GM18508 (cell line): ENCODE measurements at regions not wholly inside any gene's neighbourhood (a gene's known extent, or its start where the extent isn't known, plus 50 kb on each side); places are given as distances from the start of the nearest gene placed in this dataset.

Experiments used
- ATAC-seq: cut with Tn5 transposase; IDR thresholded peaks from one replicate; pipeline ENCODE4 v1.9.1; 2021; ENCODE audit warnings: moderate number of reproducible peaks; ENCODE audit not compliant: insufficient read depth, unreplicated experiment

DNA sequence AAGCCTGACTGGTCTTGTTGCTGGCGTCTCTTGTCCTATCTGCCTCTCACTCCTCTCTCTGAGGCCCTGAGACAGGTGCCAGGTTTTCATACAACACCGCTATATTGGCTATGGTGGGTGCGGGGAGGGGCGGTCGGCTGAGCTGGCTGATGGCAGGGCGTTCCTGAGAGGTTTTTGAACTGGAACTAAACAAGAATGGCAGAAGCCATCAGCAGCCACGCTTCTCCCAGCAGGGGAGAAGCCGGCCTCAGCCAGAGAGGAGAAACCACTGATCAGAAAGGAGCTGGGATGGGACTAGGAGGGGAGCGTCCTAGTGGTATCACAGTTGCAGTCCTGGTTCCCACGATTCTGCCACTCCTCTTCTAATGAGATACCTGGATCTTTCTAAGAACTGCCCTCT, 89.9 kb upstream of the PRR23E start:
- ATAC-seq, result no peak

DNA sequence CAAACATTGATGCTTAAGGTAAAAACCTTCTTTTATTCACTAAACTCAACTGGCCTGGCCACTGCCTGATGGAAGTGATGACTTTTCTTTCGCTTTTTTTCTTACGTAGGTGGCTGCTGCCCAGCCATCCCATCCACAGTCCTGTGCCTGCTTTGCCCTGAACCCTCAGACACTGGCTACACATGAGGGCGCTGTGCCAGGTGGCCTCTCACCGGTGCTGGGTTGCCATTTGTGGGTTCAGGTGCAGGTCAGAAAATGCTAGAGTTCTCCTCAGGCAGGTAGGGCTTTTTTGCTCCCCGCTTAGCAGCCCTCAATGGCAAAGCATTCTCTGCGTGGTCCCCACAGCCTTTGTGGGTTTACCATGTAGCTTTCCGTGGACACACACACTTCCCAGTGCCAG, 88.3 kb upstream of the PRR23E start:
- no peak for ATAC-seq

DNA sequence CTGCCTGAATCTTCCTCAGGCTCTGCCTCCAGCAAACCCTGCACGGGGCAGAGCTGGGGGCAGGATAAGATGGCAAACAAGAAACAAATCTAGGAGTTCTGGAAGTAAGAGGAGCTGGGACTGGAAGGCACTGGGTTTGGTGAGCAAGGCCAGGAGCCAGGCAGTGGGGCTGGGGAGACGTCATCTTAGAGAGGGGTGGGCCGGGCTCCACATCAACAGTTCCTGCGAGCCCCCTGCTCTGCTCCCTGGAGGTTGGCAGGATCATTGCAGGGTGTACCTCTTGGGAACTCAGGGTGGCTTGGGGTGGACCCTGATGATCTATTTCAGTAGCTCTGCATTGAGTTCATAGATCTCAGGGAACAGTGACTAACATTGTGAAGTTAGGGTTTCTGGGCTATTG, 87.3 kb upstream of the PRR23E start:
- no peak for ATAC-seq

DNA sequence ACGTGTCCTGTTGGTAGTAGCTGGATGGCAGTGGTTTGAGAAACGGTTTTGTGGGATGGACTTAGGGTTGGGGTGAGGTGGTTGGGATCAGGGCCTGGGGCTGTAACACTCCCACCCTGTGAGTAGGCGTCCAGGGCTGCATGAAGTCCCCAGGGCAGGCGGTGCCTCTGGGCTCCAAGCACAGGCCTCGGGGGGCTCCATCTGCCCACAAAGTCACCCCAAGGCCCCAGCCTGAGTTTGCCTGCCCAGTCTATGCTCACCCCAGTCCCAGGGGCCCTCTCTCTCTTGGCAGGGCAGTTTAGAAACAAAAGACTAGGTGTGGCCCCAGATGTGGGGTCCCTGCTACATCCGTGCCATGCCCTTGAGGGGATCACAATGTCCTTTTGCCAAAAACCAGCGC, 86.9 kb upstream of the PRR23E start:
- ATAC-seq, result no peak

DNA sequence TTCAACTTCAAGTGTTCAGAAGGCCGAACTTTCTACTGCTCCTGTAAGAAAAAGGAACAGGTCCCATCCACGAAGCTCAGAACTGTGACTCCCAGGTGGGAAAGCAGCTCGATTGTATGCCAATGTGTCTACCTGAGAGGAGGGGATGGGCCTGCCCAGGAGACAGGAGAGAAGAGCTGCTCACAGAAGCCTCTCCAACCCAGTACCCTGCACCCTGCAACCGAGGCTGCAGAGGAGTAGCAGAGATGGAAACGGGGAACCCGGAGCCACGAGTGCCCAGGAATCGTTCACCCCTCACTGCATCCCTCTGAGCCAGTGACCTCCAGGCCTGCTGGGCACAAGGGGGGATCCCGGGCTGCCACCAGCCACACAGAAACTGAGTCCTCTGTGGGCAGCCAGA, 86.5 kb upstream of the PRR23E start:
- ATAC-seq, result no peak

DNA sequence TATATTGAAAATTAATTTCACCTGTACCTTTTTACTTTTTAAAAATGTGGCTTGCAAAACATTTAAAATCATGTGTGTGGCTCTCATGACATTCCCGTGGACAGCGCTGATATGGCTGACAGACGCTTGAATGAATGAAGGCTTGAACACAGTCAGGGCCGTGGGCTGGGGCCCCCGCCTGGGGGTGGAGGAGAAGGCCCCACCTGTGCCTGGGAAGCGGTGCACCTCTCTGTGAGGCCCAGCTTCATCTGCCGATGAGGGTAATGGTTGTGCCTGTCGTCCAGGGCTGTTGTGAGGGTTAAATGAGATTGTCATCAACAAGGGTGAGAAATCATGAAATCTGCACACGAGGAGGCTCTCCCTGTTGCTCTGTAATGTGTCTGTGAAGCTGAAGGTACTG, 85.9 kb upstream of the PRR23E start:
- ATAC-seq, result no peak

DNA sequence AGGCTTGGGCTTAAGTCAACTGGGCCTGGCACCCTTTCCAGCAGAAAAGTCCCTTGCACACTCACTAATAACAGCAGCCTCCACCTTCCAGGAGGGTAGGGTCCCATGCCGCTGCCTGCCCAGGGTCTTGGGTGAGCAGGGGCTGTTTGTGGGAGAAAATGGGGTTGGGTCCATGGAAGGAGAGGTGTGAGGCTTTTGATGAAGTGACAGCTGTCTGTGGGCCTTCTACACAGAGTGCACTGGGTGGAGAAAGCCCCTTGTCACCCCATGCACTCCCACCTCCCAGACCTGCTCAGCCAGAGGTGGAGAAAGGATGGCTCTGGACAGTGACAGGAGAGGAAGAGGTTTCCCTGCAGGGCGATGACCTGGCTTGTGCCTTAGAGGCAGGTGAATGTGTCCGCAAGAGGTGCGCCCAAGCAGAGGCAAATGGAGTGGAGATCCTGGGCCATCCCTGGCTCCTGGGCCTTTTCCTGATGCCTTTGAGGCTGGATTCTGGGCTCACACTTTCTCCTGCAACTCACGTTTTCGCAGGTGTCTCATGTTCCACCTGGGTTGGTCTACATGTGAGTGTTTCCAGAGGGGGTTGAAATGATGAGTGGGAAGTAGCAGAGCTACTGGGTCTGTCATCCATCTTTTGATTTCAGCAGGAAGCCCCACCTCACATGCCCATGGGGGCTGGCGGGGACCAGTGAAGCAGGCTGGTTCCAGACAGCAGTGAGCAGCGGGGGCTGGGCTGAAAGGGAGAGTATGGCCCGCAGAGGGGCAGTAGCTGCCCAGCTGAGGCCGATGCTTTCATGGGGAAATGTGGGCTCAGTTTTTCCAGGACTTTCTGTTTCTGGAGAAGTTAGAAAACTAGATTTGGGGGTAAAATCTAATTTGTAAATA, 85.2 kb upstream of the PRR23E start:
- no peak for ATAC-seq

DNA sequence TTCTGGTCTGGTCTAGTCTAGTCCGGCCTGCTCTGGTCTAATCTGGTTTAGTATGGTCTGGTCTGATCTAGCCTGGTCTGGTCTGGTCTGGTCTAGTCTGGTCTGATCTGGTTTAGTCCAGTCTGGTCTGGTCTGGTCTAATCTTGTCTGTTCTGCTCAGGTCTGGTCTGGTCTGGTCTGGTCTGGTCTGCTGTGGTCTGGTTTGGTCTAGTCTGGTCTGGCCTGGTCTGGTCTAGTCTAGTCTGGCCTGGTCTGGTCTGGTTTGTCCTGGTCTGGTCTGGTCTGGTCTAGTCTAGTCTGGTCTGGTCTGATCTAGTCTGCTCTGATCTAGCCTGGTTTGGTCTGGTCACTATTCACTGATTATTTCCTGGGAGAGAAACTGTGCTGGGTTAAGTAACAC, 84.1 kb upstream of the PRR23E start:
- no peak for ATAC-seq

DNA sequence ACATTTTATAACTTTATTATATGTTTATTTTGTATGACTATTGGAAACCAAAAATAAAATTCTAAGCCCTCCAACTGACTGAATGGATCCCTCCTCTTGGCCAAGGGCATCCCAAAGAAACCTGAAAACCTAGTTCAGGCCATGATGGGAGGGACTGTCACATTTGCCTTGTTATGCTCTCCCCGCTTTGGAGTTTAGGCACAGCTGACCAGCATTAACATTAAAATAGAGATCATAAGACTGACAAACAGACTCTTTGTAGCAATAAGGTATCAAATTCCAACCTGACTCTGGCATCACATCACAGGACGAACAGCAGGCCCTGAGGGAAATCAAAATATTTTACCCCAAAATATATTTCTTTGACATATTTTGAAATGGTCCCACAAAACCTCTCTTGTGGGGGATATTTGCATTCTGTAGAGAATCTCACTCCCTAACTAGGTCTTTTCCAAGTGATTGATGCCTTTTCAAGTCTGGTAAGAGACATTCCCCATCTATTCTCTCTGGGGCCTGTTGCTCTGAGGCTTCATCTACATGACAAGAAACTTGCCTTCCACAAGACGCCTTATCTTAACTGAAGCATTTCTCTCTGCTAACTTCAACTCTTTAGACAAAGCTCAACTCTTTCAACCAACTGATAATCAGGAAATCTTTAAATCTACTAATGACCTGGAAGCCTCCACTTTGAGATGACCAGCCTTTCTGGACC, 81.8 kb upstream of the PRR23E start:
- no peak for ATAC-seq

DNA sequence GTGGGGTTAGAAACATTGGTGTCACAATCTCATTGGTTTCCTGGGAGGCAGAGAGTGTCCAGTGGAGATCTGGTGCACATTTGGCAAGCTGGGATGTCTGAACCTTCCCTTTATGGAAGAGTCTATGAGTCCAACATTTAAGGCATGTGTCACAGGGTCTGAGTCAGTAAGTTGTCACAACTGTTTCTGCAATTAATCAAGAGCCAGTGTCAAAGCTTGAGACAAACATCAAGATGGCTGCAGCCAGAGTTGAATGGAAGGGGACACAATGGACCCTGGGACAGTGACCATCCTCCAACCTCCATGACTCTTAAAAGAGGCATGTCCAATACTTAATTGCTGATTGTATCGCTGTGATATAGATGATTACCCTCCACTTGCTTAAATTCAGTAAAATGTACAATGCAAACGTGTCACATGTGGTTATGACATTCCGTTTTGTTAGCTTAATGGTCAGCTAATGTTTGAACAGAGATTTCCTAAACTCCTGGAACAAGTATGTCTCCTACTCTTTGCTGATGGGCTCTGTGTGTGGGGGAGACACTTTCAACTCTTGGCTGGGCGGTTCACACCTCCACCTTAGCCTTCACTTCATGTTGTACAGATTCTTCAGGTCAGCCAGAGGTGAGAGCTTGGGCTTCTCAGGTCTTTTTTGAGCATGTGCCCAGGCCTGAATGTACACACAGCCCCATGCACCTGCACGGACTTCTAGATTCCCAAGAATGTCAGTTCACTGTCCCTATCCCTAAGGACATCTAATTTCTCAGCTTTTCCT, 79.9 kb upstream of the PRR23E start:
- ATAC-seq, result no peak

DNA sequence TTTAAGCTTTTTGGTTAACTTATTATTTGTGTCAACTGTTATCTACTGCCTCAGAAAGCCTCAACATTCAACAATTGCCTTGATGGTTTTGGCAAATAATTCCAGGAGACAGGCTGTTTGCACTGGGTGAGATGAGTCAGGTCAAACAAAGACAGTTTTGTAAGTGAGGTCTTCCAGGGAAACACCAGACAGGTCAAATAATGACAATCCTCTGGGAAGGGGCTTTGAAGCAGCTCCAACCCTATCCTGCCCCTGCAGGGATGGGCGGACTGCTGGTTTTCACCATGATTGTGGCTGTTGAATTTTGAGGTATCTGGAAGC, 79.4 kb upstream of the PRR23E start:
- ATAC-seq, result no peak

DNA sequence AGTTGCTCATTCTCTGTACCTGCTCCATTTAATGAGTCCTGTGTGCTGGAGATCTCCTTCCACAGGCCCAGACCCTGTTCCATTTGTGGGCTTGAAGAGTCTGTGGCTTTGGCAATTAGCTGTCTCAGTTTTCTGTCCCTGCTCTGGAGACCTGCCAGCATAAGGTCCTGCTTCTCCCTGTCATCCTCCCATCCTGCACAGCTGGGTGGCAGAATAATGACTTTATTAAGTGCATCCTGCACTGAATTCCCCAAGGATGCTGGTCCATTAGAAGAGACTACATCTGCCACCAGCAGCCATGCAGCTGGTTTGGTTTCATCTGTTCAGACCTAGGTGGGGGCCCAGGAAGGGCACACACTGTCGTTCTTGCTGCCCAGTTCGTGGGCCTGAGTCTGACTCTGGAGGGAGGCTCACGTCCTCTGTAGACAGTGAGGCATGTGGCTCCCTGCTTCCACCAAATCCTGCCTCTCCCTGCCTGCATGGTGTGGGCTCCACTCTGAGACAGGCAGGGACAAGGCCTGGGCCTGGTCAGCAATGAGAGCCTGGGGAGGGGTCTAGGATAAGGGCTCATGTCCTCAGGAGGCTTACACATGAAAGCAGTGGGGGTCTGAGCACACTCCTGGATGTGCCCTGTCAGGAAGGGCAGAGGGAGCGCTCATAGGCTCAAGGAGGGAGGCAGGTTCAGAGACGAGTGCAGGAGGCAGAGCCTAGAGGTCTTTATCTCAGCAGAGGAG, 78.4 kb upstream of the PRR23E start:
- ATAC-seq, result no peak

DNA sequence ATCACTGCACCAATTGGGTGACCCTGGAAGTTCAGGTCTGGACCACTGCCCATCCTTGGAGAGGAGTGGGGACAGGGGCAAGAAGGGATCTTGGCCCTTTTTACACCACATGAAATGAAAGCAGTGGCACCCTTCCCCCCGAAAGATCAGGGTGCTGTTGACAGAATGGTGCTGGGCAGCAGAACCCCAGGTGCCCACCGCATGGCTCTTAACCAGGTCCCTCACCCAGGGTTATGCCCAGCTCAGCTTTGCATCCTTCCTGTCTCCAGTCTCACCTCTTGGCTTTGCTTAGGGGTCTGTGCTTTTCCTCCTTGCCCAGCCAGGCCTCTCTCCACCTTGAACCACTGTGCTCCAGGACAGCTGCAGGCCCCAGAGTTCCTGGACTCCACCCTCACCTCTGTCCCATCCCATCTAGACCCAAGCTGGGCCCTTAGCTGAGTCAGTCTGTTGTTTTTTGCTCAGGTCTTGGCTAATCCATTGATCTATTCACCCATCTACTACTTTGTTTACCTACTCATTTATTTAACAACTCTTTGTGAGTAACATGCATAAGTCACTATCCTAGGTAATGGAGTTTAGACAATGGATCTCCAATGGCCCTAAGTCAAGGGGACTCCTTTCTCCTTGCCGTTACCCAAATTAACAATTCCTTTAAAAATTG, 77.1 kb upstream of the PRR23E start:
- no peak for ATAC-seq

DNA sequence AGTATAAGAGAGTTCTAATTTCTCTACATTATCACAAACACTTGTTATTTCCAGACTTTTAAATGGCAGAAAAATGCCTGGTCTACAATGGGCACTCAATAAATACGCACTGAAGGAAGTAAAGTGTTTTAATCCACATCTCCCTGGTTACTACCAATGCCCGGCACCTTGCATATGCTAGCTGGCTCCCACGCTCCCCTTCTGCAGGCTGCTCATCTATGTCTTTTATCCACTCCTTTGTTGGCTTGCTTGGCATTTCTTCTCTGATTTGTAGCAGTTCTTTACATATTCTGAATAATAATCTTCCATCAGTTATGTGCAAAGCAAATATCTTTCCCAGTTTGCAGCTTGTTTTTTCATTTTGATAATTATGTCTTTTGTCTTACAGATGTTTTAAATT, 74.6 kb upstream of the PRR23E start:
- no peak for ATAC-seq

DNA sequence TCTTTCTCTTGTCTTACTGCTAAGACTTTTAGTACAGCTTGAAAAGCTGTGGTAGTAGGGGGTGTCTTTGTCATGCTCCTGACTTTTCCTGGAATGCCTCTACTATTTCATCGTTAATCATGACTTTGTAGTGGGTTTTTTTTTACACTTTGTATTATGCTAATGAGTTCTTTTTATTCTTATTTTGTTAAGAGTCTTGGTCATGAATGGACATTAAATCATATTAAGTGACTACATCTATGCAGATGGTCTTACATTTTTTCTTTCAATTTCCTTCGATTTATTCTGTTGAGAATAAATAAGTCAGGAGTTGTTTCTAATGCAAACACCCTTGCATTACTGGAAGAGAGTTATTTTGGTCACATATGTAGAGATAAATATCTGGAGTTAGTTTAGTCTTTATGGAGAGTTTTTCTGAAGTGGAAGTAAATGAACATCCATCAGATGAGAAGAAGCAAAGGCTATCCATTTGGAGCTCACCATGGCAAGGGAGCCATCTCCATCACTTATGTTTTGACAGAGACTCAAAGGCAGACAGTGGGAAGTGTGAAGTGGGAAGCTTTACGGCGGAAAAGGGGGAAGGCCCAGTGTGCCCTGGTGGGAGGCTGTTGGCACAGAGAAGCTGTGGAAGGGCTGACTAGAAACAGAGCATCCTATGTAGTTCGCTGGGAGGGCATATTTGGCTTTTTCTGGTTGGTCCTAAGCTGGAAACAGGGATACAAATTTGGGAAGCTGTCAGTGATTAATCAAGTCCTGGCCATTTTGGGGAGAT, 73.1 kb upstream of the PRR23E start:
- ATAC-seq, result no peak

DNA sequence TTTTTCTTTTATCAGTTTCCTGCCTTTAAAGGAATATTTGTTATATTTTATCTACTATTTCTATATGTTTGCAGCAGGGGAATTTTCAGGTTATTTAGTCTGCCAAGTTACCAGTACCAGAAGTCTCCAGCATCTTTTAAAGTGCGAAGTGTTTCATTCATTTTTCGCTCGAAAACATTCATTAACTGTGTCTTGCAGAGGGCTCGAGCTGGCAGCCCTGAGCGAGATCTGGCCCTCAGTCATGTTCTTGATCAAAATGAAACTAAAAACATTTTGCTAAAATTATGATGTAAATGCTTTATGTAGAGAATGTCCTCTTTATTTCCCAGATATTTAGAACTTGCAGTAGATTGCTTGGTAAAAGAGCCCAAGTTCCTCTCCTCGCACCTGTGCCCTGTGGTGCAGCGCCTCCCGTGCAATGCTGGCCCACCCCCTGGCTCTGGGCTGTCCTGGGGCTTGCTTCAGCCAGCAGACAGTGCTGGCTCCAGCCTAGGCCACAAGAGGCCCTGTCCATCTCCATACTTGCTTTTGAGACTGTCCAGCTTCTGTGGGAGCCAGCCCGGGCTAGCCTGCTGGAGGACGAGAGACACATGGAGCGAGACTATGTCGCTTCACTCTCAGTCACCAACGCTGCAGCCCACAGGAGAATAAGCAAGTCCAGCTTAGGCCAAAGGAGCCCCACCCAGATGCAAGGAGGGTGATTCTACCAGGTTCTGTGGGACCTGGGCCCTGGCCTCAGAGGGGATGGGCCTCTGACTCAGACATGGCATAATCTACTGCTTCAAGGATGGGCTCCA, 71.9 kb upstream of the PRR23E start:
- no peak for ATAC-seq

DNA sequence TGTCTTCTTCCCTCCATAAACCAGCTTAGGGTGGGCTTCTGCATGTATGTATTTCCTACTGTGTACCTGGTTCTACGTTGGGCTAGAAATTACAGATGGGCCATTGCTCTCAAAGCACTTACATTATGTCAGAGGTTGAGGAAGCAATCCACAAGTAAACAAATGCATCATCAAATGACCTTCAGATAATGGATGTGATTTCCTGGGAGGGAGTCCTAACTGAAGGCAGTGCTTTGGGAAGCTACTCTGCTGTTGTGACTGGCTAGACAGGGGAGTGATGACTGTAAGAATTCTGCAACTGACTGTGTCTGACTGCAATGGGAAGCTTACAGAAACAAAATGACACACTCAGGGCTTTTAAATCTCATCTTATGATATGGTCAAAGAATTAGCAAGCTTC, 71.0 kb upstream of the PRR23E start:
- ATAC-seq, result no peak

DNA sequence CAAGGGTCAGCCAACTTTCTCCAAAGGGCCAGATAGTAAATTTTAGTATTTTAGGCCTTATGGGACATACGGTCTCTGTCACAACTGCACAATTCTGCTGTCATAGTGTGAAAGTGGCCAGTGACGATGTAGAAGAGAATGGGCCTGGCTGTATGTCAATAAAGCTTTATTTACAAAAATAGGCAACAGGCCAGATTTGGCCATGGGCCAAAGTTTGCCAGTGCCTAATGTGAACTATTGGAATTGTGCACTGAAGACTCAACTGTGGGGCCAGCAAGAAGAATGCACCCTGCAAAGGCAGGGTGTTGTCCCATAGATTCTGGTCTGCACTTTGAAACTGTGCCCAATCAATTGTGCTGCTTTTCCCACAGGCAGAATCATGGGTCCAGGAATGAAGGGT, 69.4 kb upstream of the PRR23E start:
- no peak for ATAC-seq

DNA sequence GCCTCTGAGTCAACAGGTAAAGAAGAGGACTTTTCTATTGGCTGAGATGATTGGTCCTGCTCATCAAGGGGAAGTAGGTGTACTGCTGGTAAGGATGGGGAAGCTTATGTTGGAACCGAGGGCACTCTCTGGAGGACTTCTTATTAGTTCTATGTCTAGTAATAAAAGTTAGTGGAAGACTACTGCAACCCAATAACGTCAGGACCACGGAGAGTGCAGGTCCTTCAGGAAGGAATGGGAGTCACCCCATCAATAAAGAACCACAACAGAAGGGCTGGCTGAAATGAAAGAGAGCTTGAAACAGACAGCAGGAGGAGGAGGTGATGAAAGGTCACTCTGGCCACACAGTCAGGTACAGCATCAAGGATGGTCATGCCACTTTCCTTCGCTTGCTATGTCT, 68.8 kb upstream of the PRR23E start:
- ATAC-seq, result no peak
